Hepatocyte (in vitro differentiated cells): ENCODE measurements at regions not wholly inside any gene's neighbourhood (a gene's known extent, or its start where the extent isn't known, plus 50 kb on each side); places are given as distances from the start of the nearest gene placed in this dataset.

Experiments used
- CTCF ChIP-seq: fragments of 200-600 bp; sonication (generic); IDR thresholded peaks from 2 replicates; pipeline ENCODE4 v1.5.1; 2016; ENCODE audit warnings: antibody characterized with exemption, mild to moderate bottlenecking; ENCODE audit not compliant: poor library complexity
- EZH2 ChIP-seq: fragments of 200-600 bp; sonication (generic); IDR thresholded peaks from 2 replicates; pipeline ENCODE4 v1.6.1; 2016; ENCODE audit warnings: antibody characterized with exemption, mild to moderate bottlenecking, borderline replicate concordance

- TF ChIP-seq CTCF (no peak), EZH2 (no peak)
Observed at GRCh38 chr1:4093856-4094565, 193.9 kb upstream of the C1orf174 start.
